Upper lobe of left lung (tissue), 4 donors: ENCODE measurements at regions not wholly inside any gene's neighbourhood (a gene's known extent, or its start where the extent isn't known, plus 50 kb on each side); places are given as distances from the start of the nearest gene placed in this dataset.

Experiments
- POLR2AphosphoS5 ChIP-seq, 2 donors: sonication (generic); formaldehyde crosslinking; IDR thresholded peaks; one replicate each; pipeline ENCODE4 v1.5.1; 2017; ENCODE audit warnings: antibody characterized with exemption in 2 of 2
- TF ChIP-seq, protein P1 (sequence below), 6 experiments: fragments of 450-650 bp in 4 of 6; fragments of 200-600 bp in 2 of 6; sonication (generic) in 2 of 6; IDR thresholded peaks; one replicate each; pipeline ENCODE4 v1.5.1; 2016 to 2019; ENCODE audit warnings: antibody characterized with exemption in 6 of 6

DNA sequence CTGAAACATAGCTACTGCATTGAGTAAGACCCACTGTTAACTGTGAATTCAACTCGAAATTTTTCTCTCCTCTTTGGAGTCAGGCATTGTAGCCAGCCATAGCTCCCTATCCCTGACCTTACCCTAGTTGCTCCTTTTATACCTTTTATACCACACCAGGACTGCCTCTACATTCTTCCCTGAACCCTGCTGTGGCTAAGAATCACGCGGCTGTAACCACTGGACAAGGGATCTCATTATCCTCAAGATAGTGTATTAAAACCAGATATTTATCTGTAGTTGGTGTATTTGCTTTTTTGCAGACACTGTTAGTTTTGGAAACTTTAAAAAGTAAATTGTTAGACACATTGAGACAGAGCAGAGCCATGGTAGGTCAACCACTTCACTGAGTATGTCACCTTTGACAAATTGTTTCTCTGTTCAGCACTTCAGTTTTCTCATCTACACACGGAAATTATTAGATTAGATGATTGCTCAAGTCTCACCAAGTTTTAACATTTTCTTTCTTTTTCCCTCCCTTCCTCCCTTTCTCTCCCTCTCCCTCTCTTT, 136.5 kb upstream of the PRNP start:
- TF ChIP-seq, protein P1, sequence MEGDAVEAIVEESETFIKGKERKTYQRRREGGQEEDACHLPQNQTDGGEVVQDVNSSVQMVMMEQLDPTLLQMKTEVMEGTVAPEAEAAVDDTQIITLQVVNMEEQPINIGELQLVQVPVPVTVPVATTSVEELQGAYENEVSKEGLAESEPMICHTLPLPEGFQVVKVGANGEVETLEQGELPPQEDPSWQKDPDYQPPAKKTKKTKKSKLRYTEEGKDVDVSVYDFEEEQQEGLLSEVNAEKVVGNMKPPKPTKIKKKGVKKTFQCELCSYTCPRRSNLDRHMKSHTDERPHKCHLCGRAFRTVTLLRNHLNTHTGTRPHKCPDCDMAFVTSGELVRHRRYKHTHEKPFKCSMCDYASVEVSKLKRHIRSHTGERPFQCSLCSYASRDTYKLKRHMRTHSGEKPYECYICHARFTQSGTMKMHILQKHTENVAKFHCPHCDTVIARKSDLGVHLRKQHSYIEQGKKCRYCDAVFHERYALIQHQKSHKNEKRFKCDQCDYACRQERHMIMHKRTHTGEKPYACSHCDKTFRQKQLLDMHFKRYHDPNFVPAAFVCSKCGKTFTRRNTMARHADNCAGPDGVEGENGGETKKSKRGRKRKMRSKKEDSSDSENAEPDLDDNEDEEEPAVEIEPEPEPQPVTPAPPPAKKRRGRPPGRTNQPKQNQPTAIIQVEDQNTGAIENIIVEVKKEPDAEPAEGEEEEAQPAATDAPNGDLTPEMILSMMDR (IDR thresholded peaks at IDR 0.05) = no peak
- TF ChIP-seq POLR2AphosphoS5 (IDR thresholded peaks at IDR 0.05) = no peak
